H9 (cell line): ENCODE measurements at regions not wholly inside any gene's neighbourhood (a gene's known extent, or its start where the extent isn't known, plus 50 kb on each side); places are given as distances from the start of the nearest gene placed in this dataset.

Experiments used
- DNase-seq: peaks from one replicate; pipeline ENCODE4 v3.0.0-alpha.2; 2017
- H2AFZ ChIP-seq: one replicate; pipeline ENCODE4 v1.6.1; 2013; ENCODE audit warnings: mild to moderate bottlenecking, low read length, control low read depth, moderate library complexity
- H2AK5ac ChIP-seq: 2 replicates; pipeline ENCODE4 v1.6.1; 2013; ENCODE audit warnings: low read length, control low read depth, mixed read lengths; ENCODE audit not compliant: insufficient read length
- H2BK120ac ChIP-seq: one replicate; pipeline ENCODE4 v1.6.1; 2013; ENCODE audit warnings: low read depth, mild to moderate bottlenecking, low read length, control low read depth, inconsistent platforms; ENCODE audit not compliant: poor library complexity, severe bottlenecking
- H2BK12ac ChIP-seq: 2 replicates; pipeline ENCODE4 v1.6.1; 2013; ENCODE audit warnings: low read length, control low read depth, mixed read lengths, low read depth; ENCODE audit not compliant: insufficient read length
- H2BK15ac ChIP-seq: 2 replicates; pipeline ENCODE4 v1.6.1; 2013; ENCODE audit warnings: low read depth, low read length, control low read depth
- H2BK20ac ChIP-seq: one replicate; pipeline ENCODE4 v1.6.1; 2013; ENCODE audit warnings: low read depth, mild to moderate bottlenecking, low read length, control low read depth, inconsistent platforms; ENCODE audit not compliant: poor library complexity, severe bottlenecking
- H2BK5ac ChIP-seq: 2 replicates; pipeline ENCODE4 v1.6.1; 2013; ENCODE audit warnings: low read length, control low read depth, mixed read lengths; ENCODE audit not compliant: insufficient read length
- H3K14ac ChIP-seq: 2 replicates; pipeline ENCODE4 v1.6.1; 2013; ENCODE audit warnings: low read length, control low read depth; ENCODE audit not compliant: insufficient read depth
- H3K18ac ChIP-seq: 2 replicates; pipeline ENCODE4 v1.6.1; 2013; ENCODE audit warnings: low read depth, mild to moderate bottlenecking, mixed read lengths, low read length, control low read depth; ENCODE audit not compliant: insufficient read length
- H3K23ac ChIP-seq: 2 replicates; pipeline ENCODE4 v1.6.1; 2013; ENCODE audit warnings: low read length, control low read depth, mixed read lengths, low read depth; ENCODE audit not compliant: insufficient read length
- H3K23me2 ChIP-seq: 2 replicates; pipeline ENCODE4 v1.6.1; 2013; ENCODE audit warnings: low read depth, mild to moderate bottlenecking, mixed read lengths, low read length, control low read depth; ENCODE audit not compliant: insufficient read length, poor library complexity, severe bottlenecking
- H3K27ac ChIP-seq: 2 replicates; pipeline ENCODE4 v1.5.1; 2013; ENCODE audit warnings: low read length, control low read depth, mixed read lengths, low read depth; ENCODE audit not compliant: insufficient read length
- H3K27me3 ChIP-seq: 2 replicates; pipeline ENCODE4 v1.6.1; 2013; ENCODE audit warnings: low read length, control low read depth, inconsistent platforms; ENCODE audit not compliant: insufficient read depth
- H3K4ac ChIP-seq: 2 replicates; pipeline ENCODE4 v1.6.1; 2013; ENCODE audit warnings: low read depth, mild to moderate bottlenecking, control low read depth, inconsistent platforms, low read length, moderate library complexity
- H3K4me1 ChIP-seq: 2 replicates; pipeline ENCODE4 v1.6.1; 2013; ENCODE audit warnings: low read length, control low read depth, inconsistent platforms; ENCODE audit not compliant: insufficient read depth
- H3K4me2 ChIP-seq: 2 replicates; pipeline ENCODE4 v1.6.1; 2013; ENCODE audit warnings: low read length, control low read depth, mixed read lengths; ENCODE audit not compliant: insufficient read length, insufficient read depth
- H3K56ac ChIP-seq: 2 replicates; pipeline ENCODE4 v1.6.1; 2013; ENCODE audit warnings: low read depth, mild to moderate bottlenecking, mixed read lengths, low read length, control low read depth; ENCODE audit not compliant: insufficient read length
- H3K79me1 ChIP-seq: 2 replicates; pipeline ENCODE4 v1.6.1; 2013; ENCODE audit warnings: low read depth, mild to moderate bottlenecking, moderate library complexity, low read length, control low read depth, inconsistent platforms; ENCODE audit not compliant: insufficient read depth, poor library complexity, severe bottlenecking
- H3K79me2 ChIP-seq: 2 replicates; pipeline ENCODE4 v1.6.1; 2013; ENCODE audit warnings: low read length, control low read depth, inconsistent platforms; ENCODE audit not compliant: insufficient read depth
- H3K9ac ChIP-seq: 2 replicates; pipeline ENCODE4 v1.6.1; 2013; ENCODE audit warnings: low read length, control low read depth, mixed read lengths; ENCODE audit not compliant: insufficient read length; ENCODE audit errors: extremely low read depth
- H3K9me3 ChIP-seq: one replicate; pipeline ENCODE4 v1.6.1; 2013; ENCODE audit warnings: low read depth, low read length, inconsistent platforms; ENCODE audit not compliant: control insufficient read depth
- H3T11ph ChIP-seq: one replicate; pipeline ENCODE4 v1.6.1; 2013; ENCODE audit warnings: mild to moderate bottlenecking, low read length, control low read depth, inconsistent platforms
- H4K20me1 ChIP-seq: one replicate; pipeline ENCODE4 v1.6.1; 2013; ENCODE audit not compliant: control insufficient read depth, insufficient read length, insufficient read depth
- H4K5ac ChIP-seq: 2 replicates; pipeline ENCODE4 v1.6.1; 2013; ENCODE audit warnings: low read depth, mild to moderate bottlenecking, mixed read lengths, low read length, control low read depth; ENCODE audit not compliant: insufficient read length
- H4K8ac ChIP-seq: replicated peaks from 2 replicates; pipeline ENCODE4 v1.6.1; 2013; ENCODE audit warnings: low read length, control low read depth, mixed read lengths, low read depth; ENCODE audit not compliant: insufficient read length
- H4K91ac ChIP-seq: 2 replicates; pipeline ENCODE4 v1.6.1; 2013; ENCODE audit warnings: low read depth, mild to moderate bottlenecking, moderate library complexity, mixed read lengths, low read length, control low read depth; ENCODE audit not compliant: insufficient read length
- H3K27ac Mint-ChIP-seq, 3 experiments: 2 replicates in 2 of 3; 3 replicates in 1 of 3; pipeline ENCODE4 v1.8.0; 2020 to 2021; ENCODE audit warnings: mixed read lengths in 3 of 3, mild to moderate bottlenecking in 1 of 3, moderate library complexity in 1 of 3
- H3K27me3 Mint-ChIP-seq: 2 replicates; pipeline ENCODE4 v1.8.0; 2021; ENCODE audit warnings: low read depth, mild to moderate bottlenecking, moderate library complexity, mixed read lengths
- H3K36me3 Mint-ChIP-seq, 3 experiments: 2 replicates in 2 of 3; 3 replicates in 1 of 3; pipeline ENCODE4 v1.8.0; 2020 to 2021; ENCODE audit warnings: low read depth in 3 of 3, mixed read lengths in 3 of 3; ENCODE audit not compliant: insufficient read depth in 1 of 3
- H3K4me1 Mint-ChIP-seq, 2 experiments: 2 replicates each; pipeline ENCODE4 v1.8.0; 2020; ENCODE audit warnings: mixed read lengths in 2 of 2
- H3K4me3 Mint-ChIP-seq, 2 experiments: 2 replicates in 1 of 2; 3 replicates in 1 of 2; pipeline ENCODE4 v1.8.0; 2020 to 2021; ENCODE audit warnings: mild to moderate bottlenecking in 2 of 2, mixed read lengths in 2 of 2, moderate library complexity in 1 of 2
- H3K9me3 Mint-ChIP-seq, 2 experiments: 2 replicates in 1 of 2; 3 replicates in 1 of 2; pipeline ENCODE4 v1.8.0; 2020; ENCODE audit warnings: mild to moderate bottlenecking in 2 of 2, mixed read lengths in 2 of 2, moderate library complexity in 1 of 2
- CTCF ChIP-seq: fragments of 200-600 bp; sonication (generic); conservative IDR thresholded peaks from 3 replicates; pipeline ENCODE4 v1.8.0; 2021; ENCODE audit warnings: antibody characterized with exemption, mild to moderate bottlenecking
- WGBS: extraction: QIAGEN DNeasy Blood & Tissue Kit; methylation state at CpG from one replicate; pipeline ENCODE4 v1.1.7; 2013; ENCODE audit warnings: missing lambda C conversion rate, low lambda C conversion rate, mixed read lengths; ENCODE audit not compliant: insufficient read length; ENCODE audit errors: extremely low coverage; 5-methylcytosine and 5-hydroxymethylcytosine counted together

GRCh38 chr6:169095153-169095552, 158.5 kb downstream of the THBS2 start:
- Histone ChIP-seq H3K79me1 (no peaks in the 10 kb centered on the region), H3K9ac (no peak overlapping the region), H3T11ph (no peak overlapping the region), H3K79me2 (no peaks in the 10 kb centered on the region), H3K56ac (no peak overlapping the region), H3K23ac (no peak overlapping the region), H3K9me3 (peaks cover 12% of the 10 kb centered on the region), H4K20me1 (no peaks in the 10 kb centered on the region), H4K5ac (no peak overlapping the region), H3K14ac (no peak overlapping the region), H3K4me2 (no peak overlapping the region), H2BK15ac (no peak overlapping the region), H2BK12ac (no peak overlapping the region), H2BK20ac (no peak overlapping the region), H3K4me1 (no peaks in the 10 kb centered on the region), H4K91ac (no peak overlapping the region), H3K4ac (no peak overlapping the region), H2BK120ac (no peak overlapping the region), H4K8ac (no peak overlapping the region), H2AK5ac (no peak overlapping the region), H3K18ac (no peak overlapping the region), H3K27me3 (no peaks in the 10 kb centered on the region), H3K23me2 (no peaks in the 10 kb centered on the region), H2BK5ac (no peak overlapping the region), H2AFZ (no peak overlapping the region), H3K27ac (no peak overlapping the region)
- no peak overlapping the region for H3K27ac Mint-ChIP-seq
- no peak overlapping the region; a peak in 1 of 5 replicates for H3K4me3 Mint-ChIP-seq
- no peak for DNase-seq
- H3K27me3 Mint-ChIP-seq, result peaks cover 3% of the 10 kb centered on the region; the same call in 1 of the 2 replicates
- peaks cover 42 to 62% of the 10 kb centered on the region in 2 experiments for H3K9me3 Mint-ChIP-seq
- peaks cover 34 to 39% of the 10 kb centered on the region in 2 experiments for H3K4me1 Mint-ChIP-seq
- WGBS, result no CpG with 5 or more reads among the region's 12 CpGs
- peaks cover 23 to 30% (median 25%) of the 10 kb centered on the region in 3 experiments for H3K36me3 Mint-ChIP-seq
- TF ChIP-seq CTCF, result no peak
